ENCODE measurements at regions not wholly inside any gene's neighbourhood (a gene's known extent, or its start where the extent isn't known, plus 50 kb on each side); places are given as distances from the start of the nearest gene placed in this dataset.

GRCh38 chr18:44075038-44075437 is 605.6 kb upstream of the SETBP1 start:
- no peak overlapping the region for H3K4me3 ChIP-seq (ENCODE audit: low read length)
- ChIA-PET CTCF (no interaction called here), POLR2A (no interaction called here)
- ATAC-seq (ENCODE audit: poor library complexity) (no peak), DNase-seq (no peak)
- Mint-ChIP-seq H3K27me3 (no peaks in the 10 kb centered on the region), H3K36me3 (ENCODE audit: low read depth) (no peaks in the 10 kb centered on the region), H3K9me3 (no peaks in the 10 kb centered on the region), H3K27ac (no peak overlapping the region), H3K4me3 (no peak overlapping the region), H3K4me1 (ENCODE audit: low read depth) (no peaks in the 10 kb centered on the region)
- H3K4me1 ChIP-seq (ENCODE audit: insufficient read depth, low read length), result no peaks in the 10 kb centered on the region
- intact Hi-C loops (cut with DNase I, micrococcal nuclease), result no loop called here
- no peak overlapping the region for H3K27ac ChIP-seq (ENCODE audit: low read depth in 1 of 2, low read length in 2 of 2)
- H3K9me3 ChIP-seq (ENCODE audit: control insufficient read depth in 1 of 2, insufficient read depth in 1 of 2, low read length in 2 of 2), result no peaks in the 10 kb centered on the region
- no peaks in the 10 kb centered on the region for H3K36me3 ChIP-seq (ENCODE audit: insufficient read depth, low read length)
- H3K27me3 ChIP-seq (ENCODE audit: control insufficient read depth in 1 of 2, insufficient read depth in 2 of 2, low read length in 2 of 2), result no peaks in the 10 kb centered on the region
- no peak for TF ChIP-seq CTCF (IDR thresholded peaks at IDR 0.05)

GRCh38 chr18:44079606-44080005 is 601.1 kb upstream of the SETBP1 start:
- no peaks in the 10 kb centered on the region for H3K27me3 Mint-ChIP-seq
- ChIA-PET POLR2A (no interaction called here), CTCF (no interaction called here)
- no peak for TF ChIP-seq CTCF (IDR thresholded peaks at IDR 0.05)
- Histone ChIP-seq H3K27me3 (ENCODE audit: control insufficient read depth in 1 of 2, insufficient read depth in 2 of 2, low read length in 2 of 2) (no peaks in the 10 kb centered on the region), H3K27ac (ENCODE audit: low read depth in 1 of 2, low read length in 2 of 2) (no peak overlapping the region), H3K4me3 (ENCODE audit: low read length) (no peak overlapping the region), H3K4me1 (ENCODE audit: insufficient read depth, low read length) (no peaks in the 10 kb centered on the region), H3K9me3 (ENCODE audit: control insufficient read depth in 1 of 2, insufficient read depth in 1 of 2, low read length in 2 of 2) (no peaks in the 10 kb centered on the region), H3K36me3 (ENCODE audit: insufficient read depth, low read length) (no peaks in the 10 kb centered on the region)
- no peaks in the 10 kb centered on the region for H3K4me1 Mint-ChIP-seq (ENCODE audit: low read depth)
- no peak overlapping the region for H3K27ac Mint-ChIP-seq
- H3K4me3 Mint-ChIP-seq, result no peak overlapping the region
- no peak for ATAC-seq (ENCODE audit: poor library complexity)
- peaks cover 2% of the 10 kb centered on the region for H3K9me3 Mint-ChIP-seq
- H3K36me3 Mint-ChIP-seq (ENCODE audit: low read depth), result no peaks in the 10 kb centered on the region
- no peak for DNase-seq
- intact Hi-C loops (cut with DNase I, micrococcal nuclease), result no loop called here

- Histone ChIP-seq H3K4me3 (ENCODE audit: low read length) (no peak overlapping the region), H3K4me1 (ENCODE audit: insufficient read depth, low read length) (no peaks in the 10 kb centered on the region), H3K9me3 (ENCODE audit: control insufficient read depth in 1 of 2, insufficient read depth in 1 of 2, low read length in 2 of 2) (no peaks in the 10 kb centered on the region), H3K27me3 (ENCODE audit: control insufficient read depth in 1 of 2, insufficient read depth in 2 of 2, low read length in 2 of 2) (no peaks in the 10 kb centered on the region), H3K36me3 (ENCODE audit: insufficient read depth, low read length) (no peaks in the 10 kb centered on the region), H3K27ac (ENCODE audit: low read depth in 1 of 2, low read length in 2 of 2) (no peak overlapping the region)
- Mint-ChIP-seq H3K4me1 (ENCODE audit: low read depth) (no peaks in the 10 kb centered on the region), H3K4me3 (no peak overlapping the region), H3K27me3 (no peaks in the 10 kb centered on the region), H3K9me3 (peaks cover 2% of the 10 kb centered on the region), H3K36me3 (ENCODE audit: low read depth) (no peaks in the 10 kb centered on the region), H3K27ac (no peak overlapping the region)
- ATAC-seq (ENCODE audit: poor library complexity) (no peak), DNase-seq (no peak)
- TF ChIP-seq CTCF (IDR thresholded peaks at IDR 0.05), result no peak
- CTCF ChIA-PET, result no interaction called here
- POLR2A ChIA-PET, result no interaction called here
- intact Hi-C loops (cut with DNase I, micrococcal nuclease), result no loop called here
These were observed 600.6 kb upstream of the SETBP1 start for GRCh38 chr18:44080054-44080453.
